A673 (cell line): ENCODE measurements at regions not wholly inside any gene's neighbourhood (a gene's known extent, or its start where the extent isn't known, plus 50 kb on each side); places are given as distances from the start of the nearest gene placed in this dataset.

Experiments used
- BruUV-seq: library from RNA; stranded (reverse); fragments of 400-500 nt; replicated peaks from 2 replicates; lab custom pipeline; 2021; lab: Mats Ljungman, UMichigan
- CTCF ChIA-PET: fragments of 300-600 bp; sonication (Branson Sonifier 250); formaldehyde crosslinking; loops from one replicate; lab custom pipeline; 2022; ENCODE audit warnings: antibody characterized with exemption; lab: Charles Lee
- POLR2A ChIA-PET: fragments of 300-600 bp; sonication (Branson Sonifier 250); formaldehyde crosslinking; loops from one replicate; lab custom pipeline; 2022; ENCODE audit warnings: antibody characterized with exemption; ENCODE audit not compliant: low non-redundant PET; lab: Charles Lee
- DNase-seq: peaks from one replicate; pipeline ENCODE4 v3.0.0-alpha.2; 2015; ENCODE audit warnings: low spot score
- H3K27ac ChIP-seq: fragments of 200-600 bp; sonication (generic); 2 replicates; pipeline ENCODE4 v1.5.1; 2016; ENCODE audit warnings: mixed run types, low read depth, mild to moderate bottlenecking, mixed read lengths, antibody characterized with exemption, low read length; ENCODE audit not compliant: poor library complexity, severe bottlenecking
- H3K27me3 ChIP-seq: fragments of 200-600 bp; sonication (generic); replicated peaks from 2 replicates; pipeline ENCODE4 v1.6.1; 2017; ENCODE audit warnings: mixed run types, low read depth, mild to moderate bottlenecking, mixed read lengths, antibody characterized with exemption, low read length; ENCODE audit not compliant: insufficient read depth, poor library complexity
- H3K36me3 ChIP-seq: fragments of 200-600 bp; sonication (generic); 2 replicates; pipeline ENCODE4 v1.6.1; 2016; ENCODE audit warnings: mixed run types, mild to moderate bottlenecking, mixed read lengths, antibody characterized with exemption, low read length; ENCODE audit not compliant: insufficient read depth, poor library complexity, severe bottlenecking
- H3K4me1 ChIP-seq: fragments of 200-600 bp; sonication (generic); 2 replicates; pipeline ENCODE4 v1.6.1; 2017; ENCODE audit warnings: mixed run types, mild to moderate bottlenecking, mixed read lengths, antibody characterized with exemption, low read length; ENCODE audit not compliant: insufficient read depth, poor library complexity, severe bottlenecking
- H3K4me3 ChIP-seq: fragments of 200-600 bp; sonication (generic); 2 replicates; pipeline ENCODE4 v1.5.1; 2016; ENCODE audit warnings: low read depth, mixed run types, mild to moderate bottlenecking, mixed read lengths, low read length; ENCODE audit not compliant: poor library complexity, severe bottlenecking
- H3K9me3 ChIP-seq: fragments of 200-600 bp; sonication (generic); 2 replicates; pipeline ENCODE4 v1.6.1; 2016; ENCODE audit warnings: mixed run types, low read depth, mild to moderate bottlenecking, mixed read lengths, antibody characterized with exemption, low read length; ENCODE audit not compliant: poor library complexity, severe bottlenecking
- EZH2 ChIP-seq: fragments of 200-600 bp; sonication (generic); IDR thresholded peaks from 2 replicates; pipeline ENCODE4 v1.6.1; 2017; ENCODE audit warnings: borderline replicate concordance, low read depth, mild to moderate bottlenecking, mixed read lengths, antibody characterized with exemption, low read length; ENCODE audit not compliant: poor library complexity, severe bottlenecking
- intact Hi-C: fragments of 100-400 bp; cut with micrococcal nuclease; formaldehyde crosslinking; loops from one replicate; pipeline ENCODE4 v1.10.0; 2022; ENCODE audit not compliant: unreplicated experiment
- TF ChIP-seq, protein P1 (sequence below): fragments of 300-800, 200-600 bp; sonication (generic); conservative IDR thresholded peaks from 2 replicates; pipeline ENCODE4 v1.5.1; 2017; ENCODE audit warnings: low read depth, mild to moderate bottlenecking, antibody characterized with exemption, low read length, moderate library complexity, mixed read lengths

DNA sequence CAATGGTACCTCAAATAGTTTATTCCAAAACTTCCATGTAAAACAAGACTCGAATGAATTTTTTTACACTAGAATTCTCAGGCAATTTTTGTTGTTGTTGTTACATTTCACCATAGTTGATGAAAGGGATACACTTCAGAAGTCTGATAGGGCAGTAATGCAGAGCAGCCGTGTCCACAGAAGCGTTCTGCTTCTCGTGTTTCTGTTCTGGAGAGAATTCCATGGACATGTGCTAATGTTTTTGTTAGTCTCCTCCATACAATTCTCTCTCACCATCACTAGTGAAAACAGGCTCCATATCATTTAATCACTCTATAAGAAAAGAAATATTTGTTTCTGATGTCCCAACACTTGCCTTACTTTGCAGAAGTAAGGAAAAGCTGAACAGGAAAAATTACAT, 606.1 kb downstream of the SLC16A7 start:
- Histone ChIP-seq H3K36me3 (no peaks in the 10 kb centered on the region), H3K27me3 (no peaks in the 10 kb centered on the region), H3K27ac (no peak overlapping the region), H3K4me1 (no peaks in the 10 kb centered on the region), H3K9me3 (no peaks in the 10 kb centered on the region), H3K4me3 (no peak overlapping the region)
- TF ChIP-seq EZH2, result no peak
- TF ChIP-seq, protein P1, sequence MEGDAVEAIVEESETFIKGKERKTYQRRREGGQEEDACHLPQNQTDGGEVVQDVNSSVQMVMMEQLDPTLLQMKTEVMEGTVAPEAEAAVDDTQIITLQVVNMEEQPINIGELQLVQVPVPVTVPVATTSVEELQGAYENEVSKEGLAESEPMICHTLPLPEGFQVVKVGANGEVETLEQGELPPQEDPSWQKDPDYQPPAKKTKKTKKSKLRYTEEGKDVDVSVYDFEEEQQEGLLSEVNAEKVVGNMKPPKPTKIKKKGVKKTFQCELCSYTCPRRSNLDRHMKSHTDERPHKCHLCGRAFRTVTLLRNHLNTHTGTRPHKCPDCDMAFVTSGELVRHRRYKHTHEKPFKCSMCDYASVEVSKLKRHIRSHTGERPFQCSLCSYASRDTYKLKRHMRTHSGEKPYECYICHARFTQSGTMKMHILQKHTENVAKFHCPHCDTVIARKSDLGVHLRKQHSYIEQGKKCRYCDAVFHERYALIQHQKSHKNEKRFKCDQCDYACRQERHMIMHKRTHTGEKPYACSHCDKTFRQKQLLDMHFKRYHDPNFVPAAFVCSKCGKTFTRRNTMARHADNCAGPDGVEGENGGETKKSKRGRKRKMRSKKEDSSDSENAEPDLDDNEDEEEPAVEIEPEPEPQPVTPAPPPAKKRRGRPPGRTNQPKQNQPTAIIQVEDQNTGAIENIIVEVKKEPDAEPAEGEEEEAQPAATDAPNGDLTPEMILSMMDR, result no peak
- ChIA-PET CTCF (no interaction called here), POLR2A (no interaction called here)
- no TSS peak for BruUV-seq
- DNase-seq, result no peak
- intact Hi-C loops, result no loop called here

DNA sequence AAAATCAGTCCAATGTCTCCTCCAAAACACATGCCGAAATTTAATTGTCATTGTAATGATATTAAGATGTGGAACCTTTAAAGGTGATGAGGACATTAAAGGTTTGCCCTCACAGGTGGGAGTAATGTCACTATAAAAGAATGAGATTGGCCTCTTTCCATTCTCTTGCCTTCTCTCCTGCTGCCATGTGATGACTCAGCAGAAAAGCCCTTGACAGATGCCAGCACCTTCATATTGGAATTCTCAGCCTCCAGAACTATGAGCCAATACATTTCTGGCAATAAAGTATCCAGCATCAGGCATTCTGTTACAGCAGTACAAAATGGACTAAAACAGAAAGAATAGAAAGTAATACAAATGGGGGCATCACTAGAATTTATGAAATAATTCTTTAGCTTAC, 609.7 kb downstream of the SLC16A7 start:
- ChIA-PET POLR2A (no interaction called here), CTCF (no interaction called here)
- H3K4me1 ChIP-seq, result no peaks in the 10 kb centered on the region
- no TSS peak for BruUV-seq
- DNase-seq, result peak; percentile 1
- no peak overlapping the region for H3K27ac ChIP-seq
- no peaks in the 10 kb centered on the region for H3K27me3 ChIP-seq
- no peaks in the 10 kb centered on the region for H3K9me3 ChIP-seq
- TF ChIP-seq EZH2, result no peak
- TF ChIP-seq, protein P1, result no peak
- no peaks in the 10 kb centered on the region for H3K36me3 ChIP-seq
- intact Hi-C loops, result no loop called here
- no peak overlapping the region for H3K4me3 ChIP-seq

DNA sequence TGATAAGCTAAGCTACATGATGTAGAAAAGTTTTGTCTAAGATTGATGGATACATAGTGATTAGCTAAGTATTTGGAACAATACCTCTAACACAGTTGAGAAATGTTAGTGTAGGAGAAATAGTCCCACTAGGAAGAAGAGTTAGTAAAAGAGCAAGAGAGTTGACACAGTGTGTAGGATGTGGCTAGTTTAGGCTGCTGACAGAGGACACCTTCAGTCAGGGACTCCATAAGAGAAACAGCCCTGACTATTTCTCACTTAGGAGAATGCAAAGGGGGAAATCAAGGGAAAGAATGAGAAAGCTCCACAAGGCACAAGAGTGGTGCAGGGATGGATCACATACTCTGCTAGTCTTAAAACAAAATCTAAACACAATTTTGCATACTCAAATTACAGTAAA, 613.7 kb downstream of the SLC16A7 start:
- H3K27ac ChIP-seq, result no peak overlapping the region
- TF ChIP-seq EZH2, result no peak
- TF ChIP-seq, protein P1, result no peak
- POLR2A ChIA-PET, result no interaction called here
- no peak overlapping the region for H3K4me3 ChIP-seq
- intact Hi-C loops, result no loop called here
- no peaks in the 10 kb centered on the region for H3K9me3 ChIP-seq
- H3K36me3 ChIP-seq, result no peaks in the 10 kb centered on the region
- no TSS peak for BruUV-seq
- CTCF ChIA-PET, result no interaction called here
- H3K27me3 ChIP-seq, result no peaks in the 10 kb centered on the region
- no peak for DNase-seq
- no peaks in the 10 kb centered on the region for H3K4me1 ChIP-seq
